Liver (tissue), 8 donors: ENCODE measurements at regions not wholly inside any gene's neighbourhood (a gene's known extent, or its start where the extent isn't known, plus 50 kb on each side); places are given as distances from the start of the nearest gene placed in this dataset.

Experiments used
- DNase-seq: peaks from one replicate; pipeline ENCODE4 v3.0.0-alpha.2; 2017; ENCODE audit warnings: low spot score
- H3K27ac ChIP-seq, 2 donors: one replicate each; pipeline ENCODE4 v1.7.0; 2013; ENCODE audit warnings: inconsistent platforms in 2 of 2, low read length in 2 of 2, control low read depth in 1 of 2, low read depth in 1 of 2, mild to moderate bottlenecking in 1 of 2
- H3K27me3 ChIP-seq, 4 donors: one replicate each; pipeline versions ENCODE4 v1.6.1 to v1.7.0; 2013; ENCODE audit warnings: low read length in 3 of 4, inconsistent platforms in 1 of 4, mild to moderate bottlenecking in 1 of 4, moderate library complexity in 1 of 4; ENCODE audit not compliant: control insufficient read depth in 4 of 4, insufficient read depth in 4 of 4
- H3K36me3 ChIP-seq, 4 donors: one replicate each; pipeline versions ENCODE4 v1.6.1 to v1.7.0; 2013; ENCODE audit warnings: low read length in 3 of 4, mild to moderate bottlenecking in 3 of 4, low read depth in 1 of 4, moderate library complexity in 1 of 4; ENCODE audit not compliant: control insufficient read depth in 4 of 4, insufficient read depth in 3 of 4
- H3K4me1 ChIP-seq, 4 donors: one replicate each; pipeline versions ENCODE4 v1.6.1 to v1.7.0; 2013; ENCODE audit warnings: low read length in 3 of 4, mild to moderate bottlenecking in 3 of 4, moderate library complexity in 1 of 4; ENCODE audit not compliant: control insufficient read depth in 4 of 4, insufficient read depth in 4 of 4
- H3K4me3 ChIP-seq, 3 donors: one replicate each; pipeline versions ENCODE4 v1.6.1 to v1.7.0; 2013; ENCODE audit warnings: low read length in 3 of 3, control low read depth in 1 of 3, low read depth in 1 of 3, mild to moderate bottlenecking in 1 of 3
- H3K9ac ChIP-seq, 2 donors: one replicate each; pipeline ENCODE4 v1.7.0; 2013; ENCODE audit warnings: low read length in 2 of 2, mild to moderate bottlenecking in 2 of 2, moderate library complexity in 2 of 2, control low read depth in 1 of 2, low read depth in 1 of 2
- H3K9me3 ChIP-seq, 4 donors: one replicate each; pipeline versions ENCODE4 v1.6.1 to v1.7.0; 2013; ENCODE audit warnings: low read length in 3 of 4; ENCODE audit not compliant: control insufficient read depth in 4 of 4
- CTCF ChIP-seq: fragments of 150-350 bp; IDR thresholded peaks from 2 replicates; pipeline ENCODE4 v1.5.1; 2017; ENCODE audit warnings: improper control_type of control experiment, low read depth, low read length; ENCODE audit not compliant: missing input control
- EGR1 ChIP-seq, 2 donors: IDR thresholded peaks; 2 replicates each; pipeline ENCODE4 v1.6.1; 2016 to 2018; ENCODE audit warnings: antibody characterized with exemption in 2 of 2, low read depth in 2 of 2
- FOXA1 ChIP-seq: IDR thresholded peaks from 2 replicates; pipeline ENCODE4 v1.6.1; 2016; ENCODE audit warnings: antibody characterized with exemption
- FOXA2 ChIP-seq: IDR thresholded peaks from 2 replicates; pipeline ENCODE4 v1.6.1; 2016; ENCODE audit warnings: antibody characterized with exemption
- GABPA ChIP-seq, 2 donors: IDR thresholded peaks in 1 of 2; conservative IDR thresholded peaks in 1 of 2; 2 replicates each; pipeline ENCODE4 v1.6.1; 2016; ENCODE audit warnings: antibody characterized with exemption in 2 of 2, mild to moderate bottlenecking in 1 of 2, moderate library complexity in 1 of 2
- HNF4A ChIP-seq, 2 donors: conservative IDR thresholded peaks; 2 replicates each; pipeline ENCODE4 v1.6.1; 2016; ENCODE audit warnings: antibody characterized with exemption in 2 of 2, mild to moderate bottlenecking in 2 of 2
- HNF4G ChIP-seq: IDR thresholded peaks from 2 replicates; pipeline ENCODE4 v1.6.1; 2016; ENCODE audit warnings: antibody characterized with exemption
- JUND ChIP-seq, 2 donors: IDR thresholded peaks; 2 replicates each; pipeline ENCODE4 v1.6.1; 2016; ENCODE audit warnings: antibody characterized with exemption in 2 of 2
- MAX ChIP-seq: IDR thresholded peaks from 2 replicates; pipeline ENCODE4 v1.6.1; 2016; ENCODE audit warnings: antibody characterized with exemption
- NR2F2 ChIP-seq: IDR thresholded peaks from 2 replicates; pipeline ENCODE4 v1.6.1; 2016; ENCODE audit warnings: antibody characterized with exemption
- RAD21 ChIP-seq, 2 donors: IDR thresholded peaks; 2 replicates each; pipeline ENCODE4 v1.6.1; 2016; ENCODE audit warnings: antibody characterized with exemption in 2 of 2, mild to moderate bottlenecking in 2 of 2
- REST ChIP-seq: IDR thresholded peaks from 2 replicates; pipeline ENCODE4 v1.6.1; 2016; ENCODE audit warnings: antibody characterized with exemption, mild to moderate bottlenecking
- RXRA ChIP-seq, 2 donors: IDR thresholded peaks; 2 replicates each; pipeline ENCODE4 v1.6.1; 2017 to 2018; ENCODE audit warnings: antibody characterized with exemption in 2 of 2, mild to moderate bottlenecking in 1 of 2
- SP1 ChIP-seq: IDR thresholded peaks from 2 replicates; pipeline ENCODE4 v1.6.1; 2018; ENCODE audit warnings: antibody characterized with exemption, mild to moderate bottlenecking
- TAF1 ChIP-seq: conservative IDR thresholded peaks from 2 replicates; pipeline ENCODE4 v1.6.1; 2016; ENCODE audit warnings: antibody characterized with exemption, mild to moderate bottlenecking
- YY1 ChIP-seq: IDR thresholded peaks from 2 replicates; pipeline ENCODE4 v1.6.1; 2016; ENCODE audit warnings: antibody characterized with exemption, mild to moderate bottlenecking
- WGBS: extraction: QIAGEN DNeasy Blood & Tissue Kit; methylation state at CpG from one replicate; pipeline ENCODE4 v1.1.7; 2013; 5-methylcytosine and 5-hydroxymethylcytosine counted together
- TF ChIP-seq, protein P1 (sequence below): IDR thresholded peaks from 2 replicates; pipeline ENCODE4 v1.6.1; 2016; ENCODE audit warnings: antibody characterized with exemption
- donor health status: healthy.
- donor health status: healthy.
- donor health status: healthy.
- donor health status: healthy.
- donor health status: healthy.

- 66% methylated on average over 12 of the region's 12 CpGs for WGBS
- no peak overlapping the region for H3K9ac ChIP-seq
- no peaks in the 10 kb centered on the region for H3K27me3 ChIP-seq
- TF ChIP-seq NR2F2 (no peak), REST (no peak), FOXA2 (no peak), TAF1 (no peak), SP1 (no peak), HNF4G (no peak), YY1 (no peak), JUND (IDR thresholded peaks at IDR 0.05) (no peak), FOXA1 (no peak), RXRA (IDR thresholded peaks at IDR 0.05) (no peak)
- TF ChIP-seq, protein P1, sequence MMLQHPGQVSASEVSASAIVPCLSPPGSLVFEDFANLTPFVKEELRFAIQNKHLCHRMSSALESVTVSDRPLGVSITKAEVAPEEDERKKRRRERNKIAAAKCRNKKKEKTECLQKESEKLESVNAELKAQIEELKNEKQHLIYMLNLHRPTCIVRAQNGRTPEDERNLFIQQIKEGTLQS = no peak
- H3K36me3 ChIP-seq = no peaks in the 10 kb centered on the region
- H3K27ac ChIP-seq = no peak overlapping the region
- peak overlapping the region in 2 of 3 donors; percentile 11 to 30 for H3K4me3 ChIP-seq
- H3K4me1 ChIP-seq = no peaks in the 10 kb centered on the region
- peaks cover 14 to 96% (median 69%) of the 10 kb centered on the region in 4 donors for H3K9me3 ChIP-seq
- DNase-seq = no peak
Measured at GRCh38 chr2:89818873-89819272, 1127.4 kb downstream of the RPIA start.

- Histone ChIP-seq H3K4me3 (peak overlapping the region in 2 of 3 donors; percentile 5 to 28), H3K27me3 (no peaks in the 10 kb centered on the region), H3K9me3 (peaks cover 15 to 97% (median 66%) of the 10 kb centered on the region in 4 donors), H3K27ac (no peak overlapping the region), H3K36me3 (no peaks in the 10 kb centered on the region), H3K4me1 (no peaks in the 10 kb centered on the region), H3K9ac (no peak overlapping the region)
- TF ChIP-seq RAD21 (IDR thresholded peaks at IDR 0.05) (no peak), NR2F2 (no peak), FOXA1 (no peak), MAX (no peak), TAF1 (no peak), HNF4A (conservative IDR thresholded peaks at IDR 0.05) (no peak), GABPA (IDR thresholded peaks at IDR 0.05 in 1 of 2, conservative IDR thresholded peaks at IDR 0.05 in 1 of 2) (no peak)
- 73% methylated on average over 2 of the region's 2 CpGs for WGBS
- DNase-seq = no peak
Measured at GRCh38 chr2:89819809-89820208, 1128.3 kb downstream of the RPIA start.

DNA sequence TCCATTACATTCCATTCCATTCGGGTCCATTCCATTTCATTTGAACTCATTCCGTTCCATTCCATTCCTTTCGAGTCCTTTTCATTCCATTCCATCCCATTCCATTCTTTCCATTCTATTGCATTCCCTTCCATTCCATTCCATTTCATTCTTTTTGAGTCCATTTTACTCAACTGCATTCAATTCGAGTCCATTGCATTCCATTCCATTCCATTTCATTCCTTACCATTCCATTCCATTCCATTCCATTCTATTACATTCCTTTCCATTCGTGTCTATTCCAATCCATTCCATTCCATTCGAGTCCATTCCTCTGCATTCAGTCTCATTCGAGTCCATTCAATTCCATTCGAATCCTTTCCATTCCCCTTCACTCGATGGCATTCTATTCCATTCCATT lies 1128.8 kb downstream of the RPIA start:
- 61% methylated on average over 9 of the region's 9 CpGs for WGBS
- DNase-seq = no peak
- no peak overlapping the region for H3K27ac ChIP-seq
- H3K9ac ChIP-seq = no peak overlapping the region
- H3K4me1 ChIP-seq = no peaks in the 10 kb centered on the region
- no peaks in the 10 kb centered on the region for H3K36me3 ChIP-seq
- H3K9me3 ChIP-seq = peaks cover 16 to 97% (median 63%) of the 10 kb centered on the region in 4 donors
- H3K27me3 ChIP-seq = no peaks in the 10 kb centered on the region
- TF ChIP-seq SP1 (no peak), MAX (no peak), CTCF (no peak), RAD21 (IDR thresholded peaks at IDR 0.05) (no peak), FOXA1 (no peak), EGR1 (IDR thresholded peaks at IDR 0.05; ENCODE audit: low read depth in 2 of 2) (no peak)
- H3K4me3 ChIP-seq = peak overlapping the region in 1 of 3 donors; percentile 3
